ENCODE measurements at regions not wholly inside any gene's neighbourhood (a gene's known extent, or its start where the extent isn't known, plus 50 kb on each side); places are given as distances from the start of the nearest gene placed in this dataset.

DNA sequence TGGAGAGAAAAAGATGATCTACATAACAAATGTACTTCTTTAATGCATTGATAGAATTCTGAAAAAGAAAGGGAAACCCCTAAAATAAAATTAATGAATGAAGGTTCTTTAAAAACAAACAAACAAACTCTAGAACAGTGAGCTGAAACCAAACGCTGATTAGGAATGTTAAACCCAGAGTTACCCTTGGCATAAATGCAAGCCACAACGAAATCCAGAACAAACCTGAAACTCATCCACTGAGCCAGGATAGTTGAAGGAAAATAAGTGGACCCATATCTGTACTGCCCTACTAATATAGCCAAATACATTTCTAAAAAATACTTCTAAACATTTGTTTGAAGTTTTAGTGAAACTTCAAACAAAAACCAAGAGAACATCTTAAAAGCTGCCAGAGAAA lies 505.3 kb downstream of the TTLL7 start:
- TF ChIP-seq, protein P1, sequence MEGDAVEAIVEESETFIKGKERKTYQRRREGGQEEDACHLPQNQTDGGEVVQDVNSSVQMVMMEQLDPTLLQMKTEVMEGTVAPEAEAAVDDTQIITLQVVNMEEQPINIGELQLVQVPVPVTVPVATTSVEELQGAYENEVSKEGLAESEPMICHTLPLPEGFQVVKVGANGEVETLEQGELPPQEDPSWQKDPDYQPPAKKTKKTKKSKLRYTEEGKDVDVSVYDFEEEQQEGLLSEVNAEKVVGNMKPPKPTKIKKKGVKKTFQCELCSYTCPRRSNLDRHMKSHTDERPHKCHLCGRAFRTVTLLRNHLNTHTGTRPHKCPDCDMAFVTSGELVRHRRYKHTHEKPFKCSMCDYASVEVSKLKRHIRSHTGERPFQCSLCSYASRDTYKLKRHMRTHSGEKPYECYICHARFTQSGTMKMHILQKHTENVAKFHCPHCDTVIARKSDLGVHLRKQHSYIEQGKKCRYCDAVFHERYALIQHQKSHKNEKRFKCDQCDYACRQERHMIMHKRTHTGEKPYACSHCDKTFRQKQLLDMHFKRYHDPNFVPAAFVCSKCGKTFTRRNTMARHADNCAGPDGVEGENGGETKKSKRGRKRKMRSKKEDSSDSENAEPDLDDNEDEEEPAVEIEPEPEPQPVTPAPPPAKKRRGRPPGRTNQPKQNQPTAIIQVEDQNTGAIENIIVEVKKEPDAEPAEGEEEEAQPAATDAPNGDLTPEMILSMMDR (IDR thresholded peaks at IDR 0.05): no peak
- TF ChIP-seq POLR2A (IDR thresholded peaks at IDR 0.05): no peak

Data from right lobe of liver (tissue), 4 donors.